Fibroblast of lung (primary cell): ENCODE measurements at regions not wholly inside any gene's neighbourhood (a gene's known extent, or its start where the extent isn't known, plus 50 kb on each side); places are given as distances from the start of the nearest gene placed in this dataset.

ENCODE experiments used
- CTCF ChIP-seq, 2 donors: IDR thresholded peaks in 1 of 2; conservative IDR thresholded peaks in 1 of 2; 1 replicate in 1 of 2; 2 replicates in 1 of 2; pipeline ENCODE4 v1.5.1; 2011 to 2012; ENCODE audit warnings: low read length in 2 of 2, control low read depth in 1 of 2, inconsistent platforms in 1 of 2, low read depth in 1 of 2, mild to moderate bottlenecking in 1 of 2
- EZH2 ChIP-seq: IDR thresholded peaks from 2 replicates; pipeline ENCODE4 v1.5.1; 2012; ENCODE audit warnings: low read length, control low read depth, mild to moderate bottlenecking; ENCODE audit errors: missing control alignments

GRCh38 chr14:48748151-48748675, 838.0 kb downstream of the RPS29 start:
- TF ChIP-seq EZH2 (no peak), CTCF (conservative IDR thresholded peaks at IDR 0.05 in 1 of 2, IDR thresholded peaks at IDR 0.05 in 1 of 2; ENCODE audit: low read depth in 1 of 2, low read length in 2 of 2) (no peak)
